HG03280 (cell line): ENCODE measurements at regions not wholly inside any gene's neighbourhood (a gene's known extent, or its start where the extent isn't known, plus 50 kb on each side); places are given as distances from the start of the nearest gene placed in this dataset.

Source experiments
- ATAC-seq: cut with Tn5 transposase; IDR thresholded peaks from one replicate; pipeline ENCODE4 v1.9.1; 2021; ENCODE audit warnings: mild to moderate bottlenecking, moderate library complexity; ENCODE audit not compliant: unreplicated experiment

DNA sequence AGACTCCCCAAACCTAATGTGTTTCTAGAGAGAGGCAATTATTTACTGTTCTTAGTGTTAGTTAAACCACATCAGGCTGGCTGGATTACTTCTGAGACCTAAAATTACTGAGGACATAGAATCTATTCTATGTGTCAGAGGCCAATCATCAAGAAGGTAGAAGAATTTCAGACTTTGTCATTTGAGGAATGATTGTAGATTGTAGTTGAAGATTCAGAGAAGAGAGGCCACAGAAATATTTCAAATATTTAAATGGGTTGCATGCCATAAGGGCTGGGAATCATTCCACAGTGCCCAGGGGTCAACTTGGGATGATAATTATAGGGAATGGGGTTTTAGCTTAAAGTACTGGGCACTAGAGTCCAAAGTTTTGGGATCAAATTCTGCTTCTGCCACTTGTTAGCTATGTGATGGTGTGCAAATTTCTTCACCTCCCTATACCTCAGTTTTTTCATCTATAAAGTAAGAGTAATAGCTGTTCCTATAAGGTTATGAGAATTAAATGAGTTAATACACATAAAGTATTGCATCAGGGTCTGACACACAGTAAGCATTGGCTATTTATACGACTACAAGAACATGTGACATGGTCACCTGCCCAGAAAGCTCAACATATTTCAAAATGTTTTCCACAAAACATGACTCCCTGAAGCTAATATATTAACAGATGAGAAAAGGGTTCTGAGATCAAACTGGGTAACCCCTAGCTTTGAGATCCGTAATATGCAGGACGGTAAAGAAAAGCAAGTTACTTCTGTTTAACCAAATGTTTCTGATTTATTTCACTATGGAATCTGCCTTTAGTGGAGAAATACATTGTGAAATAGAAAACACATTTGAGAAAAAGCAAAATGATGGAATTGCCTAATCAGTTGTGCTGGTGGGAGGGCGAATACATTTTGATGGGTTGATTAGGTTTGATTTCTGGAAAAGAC is 69.7 kb upstream of the SPAG17 start:
- ATAC-seq: no peak

GRCh38 chr1:118254001-118254400 is 69.0 kb upstream of the SPAG17 start:
- ATAC-seq: no peak

- no peak for ATAC-seq
Measured at GRCh38 chr1:118253053-118253915, 68.3 kb upstream of the SPAG17 start.

DNA sequence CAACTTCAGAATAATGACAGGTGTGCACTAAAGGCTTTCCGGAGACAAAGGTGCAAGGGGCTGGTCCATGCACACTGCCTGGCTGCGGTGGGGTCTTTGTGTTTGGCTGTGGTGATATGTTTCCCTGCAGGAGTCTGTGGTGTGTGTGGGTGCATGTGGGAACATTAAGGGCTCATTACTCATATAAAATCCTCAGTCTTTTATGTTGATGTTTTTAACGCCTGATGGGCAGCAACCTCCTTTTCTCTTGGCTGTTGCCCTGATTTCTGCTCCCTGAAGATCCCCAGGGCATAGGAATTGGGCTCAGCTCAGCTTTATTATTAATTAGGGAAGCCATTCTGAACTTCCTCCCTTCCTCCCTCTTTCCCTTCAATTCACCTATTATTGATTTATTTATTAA is 67.6 kb upstream of the SPAG17 start:
- no peak for ATAC-seq

DNA sequence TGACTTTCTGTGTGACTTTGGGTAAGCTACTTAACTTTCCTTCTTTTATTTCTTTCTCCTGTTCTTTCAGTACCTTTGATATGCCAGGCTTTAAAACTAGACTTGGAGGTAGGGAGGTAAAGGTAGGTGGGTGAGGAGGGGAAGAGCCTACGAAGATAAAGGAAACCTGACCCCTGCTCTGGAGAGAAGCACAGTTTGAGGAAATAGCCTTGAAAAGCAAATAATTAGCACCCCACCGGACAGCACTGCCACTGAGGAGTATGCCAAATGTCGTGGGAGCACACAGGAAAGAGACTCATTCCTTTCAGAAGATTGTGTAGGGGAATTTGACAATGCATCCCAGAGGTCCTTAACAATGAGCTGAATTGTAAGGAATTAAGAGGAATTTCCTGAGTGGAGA is 65.2 kb upstream of the SPAG17 start:
- ATAC-seq: no peak

DNA sequence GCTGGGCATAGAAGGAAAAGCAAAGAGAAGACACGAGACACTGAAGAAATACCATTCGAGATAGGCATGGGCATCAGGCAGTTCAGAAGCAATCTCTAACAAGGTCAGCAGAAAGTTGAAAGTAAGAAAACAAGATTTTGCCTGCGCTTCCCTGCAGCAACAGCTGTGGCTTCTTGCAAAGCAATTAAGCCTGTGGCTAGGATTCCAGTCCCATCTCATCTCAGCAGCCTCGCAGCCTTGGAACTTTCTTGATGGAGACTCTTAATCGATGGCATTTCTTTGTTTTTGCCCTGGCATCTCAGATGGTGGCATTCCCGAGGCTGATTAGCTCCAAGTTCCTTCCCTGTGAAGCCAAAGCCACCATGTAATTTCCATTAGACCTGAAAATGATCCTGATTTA is 64.6 kb upstream of the SPAG17 start:
- ATAC-seq: no peak

GRCh38 chr1:118247593-118247992 is 62.6 kb upstream of the SPAG17 start:
- ATAC-seq: no peak

- ATAC-seq: no peak
Measured at GRCh38 chr1:118246646-118247045, 61.6 kb upstream of the SPAG17 start.

DNA sequence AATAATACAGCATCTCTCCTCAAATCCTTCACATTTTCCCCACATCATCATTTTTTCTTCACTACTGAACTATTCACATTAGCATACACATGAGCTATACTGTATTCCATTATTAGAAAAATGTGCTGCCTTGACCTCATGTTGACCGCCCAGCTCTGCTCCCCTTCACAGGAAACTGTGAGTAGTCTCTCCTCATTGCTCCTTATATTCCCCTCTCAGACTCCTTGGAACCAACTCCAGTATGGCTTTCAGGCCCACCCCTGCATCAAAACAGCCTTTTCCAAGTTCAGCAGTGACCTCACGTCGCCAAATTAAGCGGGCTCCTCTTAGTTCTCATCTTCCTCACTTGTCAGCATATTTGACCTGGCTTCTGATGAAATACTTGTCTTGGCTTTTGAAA is 59.2 kb upstream of the SPAG17 start:
- ATAC-seq: no peak

GRCh38 chr1:118243269-118243668 is 58.2 kb upstream of the SPAG17 start:
- no peak for ATAC-seq
